Transverse colon (tissue), 4 donors: ENCODE measurements at regions not wholly inside any gene's neighbourhood (a gene's known extent, or its start where the extent isn't known, plus 50 kb on each side); places are given as distances from the start of the nearest gene placed in this dataset.

Experiments used
- EP300 ChIP-seq: sonication (generic); formaldehyde crosslinking; IDR thresholded peaks from one replicate; pipeline ENCODE4 v1.6.1; 2017; ENCODE audit warnings: antibody characterized with exemption, low read depth
- POLR2A ChIP-seq: fragments of 450-650 bp; IDR thresholded peaks from one replicate; pipeline ENCODE4 v1.6.1; 2016; ENCODE audit warnings: antibody characterized with exemption, mild to moderate bottlenecking, moderate library complexity
- POLR2AphosphoS5 ChIP-seq, 3 donors: sonication (generic); formaldehyde crosslinking; IDR thresholded peaks; one replicate each; pipeline ENCODE4 v1.6.1; 2016; ENCODE audit warnings: antibody characterized with exemption in 3 of 3
- TF ChIP-seq, protein P1 (sequence below), 5 experiments: fragments of 200-600 bp in 3 of 5; fragments of 450-650 bp in 2 of 5; sonication (generic) in 3 of 5; IDR thresholded peaks; 1 replicate in 2 of 5; 2 replicates in 3 of 5; pipeline ENCODE4 v1.5.1; 2016 to 2017; ENCODE audit warnings: antibody characterized with exemption in 5 of 5, inconsistent platforms in 3 of 5, mild to moderate bottlenecking in 2 of 5, moderate library complexity in 1 of 5

DNA sequence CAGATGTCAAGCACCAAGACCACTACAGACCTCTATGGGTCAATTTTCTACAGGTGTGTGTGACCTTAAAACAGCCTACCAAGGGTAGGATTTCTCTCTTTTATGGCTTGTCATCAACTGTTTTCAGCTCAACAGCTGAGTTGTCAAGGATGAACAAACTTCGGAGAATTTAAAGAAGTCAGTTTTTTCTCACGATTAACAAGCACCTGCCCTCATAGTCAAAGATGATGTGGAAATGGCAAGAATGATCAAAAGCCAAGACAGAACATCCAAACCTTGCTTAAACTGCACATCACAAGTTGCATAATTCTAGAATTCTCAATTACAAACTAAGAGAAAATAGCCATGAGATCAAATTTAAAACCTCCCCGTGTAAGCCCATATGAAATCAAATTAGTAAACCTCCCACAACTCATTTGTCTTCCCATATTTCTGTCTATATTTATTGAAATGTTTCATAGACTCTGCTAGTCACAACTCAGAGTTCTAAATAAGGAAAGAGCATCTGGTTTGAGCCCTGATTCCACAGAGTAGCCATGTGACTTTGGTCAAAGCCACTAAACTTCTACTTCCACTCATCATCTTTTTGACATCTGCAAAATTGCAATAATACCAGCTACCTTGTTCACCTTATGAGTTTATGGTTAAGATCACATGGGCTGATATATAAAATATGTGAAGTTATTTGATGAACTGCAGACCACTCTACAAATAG is 521.5 kb upstream of the HTR2A start:
- TF ChIP-seq, protein P1, sequence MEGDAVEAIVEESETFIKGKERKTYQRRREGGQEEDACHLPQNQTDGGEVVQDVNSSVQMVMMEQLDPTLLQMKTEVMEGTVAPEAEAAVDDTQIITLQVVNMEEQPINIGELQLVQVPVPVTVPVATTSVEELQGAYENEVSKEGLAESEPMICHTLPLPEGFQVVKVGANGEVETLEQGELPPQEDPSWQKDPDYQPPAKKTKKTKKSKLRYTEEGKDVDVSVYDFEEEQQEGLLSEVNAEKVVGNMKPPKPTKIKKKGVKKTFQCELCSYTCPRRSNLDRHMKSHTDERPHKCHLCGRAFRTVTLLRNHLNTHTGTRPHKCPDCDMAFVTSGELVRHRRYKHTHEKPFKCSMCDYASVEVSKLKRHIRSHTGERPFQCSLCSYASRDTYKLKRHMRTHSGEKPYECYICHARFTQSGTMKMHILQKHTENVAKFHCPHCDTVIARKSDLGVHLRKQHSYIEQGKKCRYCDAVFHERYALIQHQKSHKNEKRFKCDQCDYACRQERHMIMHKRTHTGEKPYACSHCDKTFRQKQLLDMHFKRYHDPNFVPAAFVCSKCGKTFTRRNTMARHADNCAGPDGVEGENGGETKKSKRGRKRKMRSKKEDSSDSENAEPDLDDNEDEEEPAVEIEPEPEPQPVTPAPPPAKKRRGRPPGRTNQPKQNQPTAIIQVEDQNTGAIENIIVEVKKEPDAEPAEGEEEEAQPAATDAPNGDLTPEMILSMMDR (IDR thresholded peaks at IDR 0.05): no peak
- TF ChIP-seq POLR2AphosphoS5 (IDR thresholded peaks at IDR 0.05): no peak
- no peak for TF ChIP-seq POLR2A
- no peak for TF ChIP-seq EP300
